ENCODE measurements at regions not wholly inside any gene's neighbourhood (a gene's known extent, or its start where the extent isn't known, plus 50 kb on each side); places are given as distances from the start of the nearest gene placed in this dataset.

DNA sequence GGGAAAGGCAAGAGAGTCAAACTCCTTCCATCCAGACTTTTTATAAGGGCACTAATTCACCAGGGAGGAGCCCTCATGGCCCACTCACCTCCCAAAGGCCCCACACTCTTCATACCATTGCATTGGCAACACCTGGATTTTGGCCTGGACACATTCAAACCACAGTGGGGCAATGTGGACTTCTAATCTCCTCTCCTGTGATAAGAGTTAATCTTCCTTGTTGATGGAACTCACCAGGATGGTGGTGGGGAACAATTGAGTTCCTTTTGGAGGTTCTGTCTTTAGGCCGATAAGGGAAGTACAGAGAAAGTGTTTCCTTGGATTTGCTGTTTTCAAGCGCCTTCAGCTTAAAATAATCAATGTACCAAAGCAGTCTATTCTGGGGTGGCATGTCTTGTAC is 268.7 kb downstream of the CD83 start:
- TF ChIP-seq, protein P1, sequence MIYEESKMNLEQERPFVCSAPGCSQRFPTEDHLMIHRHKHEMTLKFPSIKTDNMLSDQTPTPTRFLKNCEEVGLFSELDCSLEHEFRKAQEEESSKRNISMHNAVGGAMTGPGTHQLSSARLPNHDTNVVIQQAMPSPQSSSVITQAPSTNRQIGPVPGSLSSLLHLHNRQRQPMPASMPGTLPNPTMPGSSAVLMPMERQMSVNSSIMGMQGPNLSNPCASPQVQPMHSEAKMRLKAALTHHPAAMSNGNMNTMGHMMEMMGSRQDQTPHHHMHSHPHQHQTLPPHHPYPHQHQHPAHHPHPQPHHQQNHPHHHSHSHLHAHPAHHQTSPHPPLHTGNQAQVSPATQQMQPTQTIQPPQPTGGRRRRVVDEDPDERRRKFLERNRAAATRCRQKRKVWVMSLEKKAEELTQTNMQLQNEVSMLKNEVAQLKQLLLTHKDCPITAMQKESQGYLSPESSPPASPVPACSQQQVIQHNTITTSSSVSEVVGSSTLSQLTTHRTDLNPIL (CRISPR knock-in tag; IDR thresholded peaks at IDR 0.05; ENCODE audit: low read depth): no peak
- TF ChIP-seq RARB (CRISPR knock-in tag; IDR thresholded peaks at IDR 0.05) (no peak), ARNTL (CRISPR knock-in tag; IDR thresholded peaks at IDR 0.05; ENCODE audit: borderline replicate concordance, low read depth) (no peak), ZFP3 (CRISPR knock-in tag; IDR thresholded peaks at IDR 0.05) (no peak), CSRNP3 (CRISPR knock-in tag; IDR thresholded peaks at IDR 0.05) (no peak), ZNF8 (CRISPR knock-in tag; IDR thresholded peaks at IDR 0.05) (no peak)
- TF ChIP-seq, protein P2, sequence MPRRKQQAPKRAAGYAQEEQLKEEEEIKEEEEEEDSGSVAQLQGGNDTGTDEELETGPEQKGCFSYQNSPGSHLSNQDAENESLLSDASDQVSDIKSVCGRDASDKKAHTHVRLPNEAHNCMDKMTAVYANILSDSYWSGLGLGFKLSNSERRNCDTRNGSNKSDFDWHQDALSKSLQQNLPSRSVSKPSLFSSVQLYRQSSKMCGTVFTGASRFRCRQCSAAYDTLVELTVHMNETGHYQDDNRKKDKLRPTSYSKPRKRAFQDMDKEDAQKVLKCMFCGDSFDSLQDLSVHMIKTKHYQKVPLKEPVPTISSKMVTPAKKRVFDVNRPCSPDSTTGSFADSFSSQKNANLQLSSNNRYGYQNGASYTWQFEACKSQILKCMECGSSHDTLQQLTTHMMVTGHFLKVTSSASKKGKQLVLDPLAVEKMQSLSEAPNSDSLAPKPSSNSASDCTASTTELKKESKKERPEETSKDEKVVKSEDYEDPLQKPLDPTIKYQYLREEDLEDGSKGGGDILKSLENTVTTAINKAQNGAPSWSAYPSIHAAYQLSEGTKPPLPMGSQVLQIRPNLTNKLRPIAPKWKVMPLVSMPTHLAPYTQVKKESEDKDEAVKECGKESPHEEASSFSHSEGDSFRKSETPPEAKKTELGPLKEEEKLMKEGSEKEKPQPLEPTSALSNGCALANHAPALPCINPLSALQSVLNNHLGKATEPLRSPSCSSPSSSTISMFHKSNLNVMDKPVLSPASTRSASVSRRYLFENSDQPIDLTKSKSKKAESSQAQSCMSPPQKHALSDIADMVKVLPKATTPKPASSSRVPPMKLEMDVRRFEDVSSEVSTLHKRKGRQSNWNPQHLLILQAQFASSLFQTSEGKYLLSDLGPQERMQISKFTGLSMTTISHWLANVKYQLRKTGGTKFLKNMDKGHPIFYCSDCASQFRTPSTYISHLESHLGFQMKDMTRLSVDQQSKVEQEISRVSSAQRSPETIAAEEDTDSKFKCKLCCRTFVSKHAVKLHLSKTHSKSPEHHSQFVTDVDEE (CRISPR knock-in tag; IDR thresholded peaks at IDR 0.05): no peak
